HG03558 (cell line): ENCODE measurements at regions not wholly inside any gene's neighbourhood (a gene's known extent, or its start where the extent isn't known, plus 50 kb on each side); places are given as distances from the start of the nearest gene placed in this dataset.

Experiments used
- ATAC-seq: cut with Tn5 transposase; IDR thresholded peaks from one replicate; pipeline ENCODE4 v1.9.1; 2021; ENCODE audit warnings: moderate number of reproducible peaks; ENCODE audit not compliant: unreplicated experiment; ENCODE audit errors: extremely low read depth

GRCh38 chr3:57009802-57010201 is 50.7 kb upstream of the SPATA12 start:
- ATAC-seq: no peak

- no peak for ATAC-seq
Measured at GRCh38 chr3:57009367-57009766, 51.1 kb upstream of the SPATA12 start.

- no peak for ATAC-seq
Measured at GRCh38 chr3:57007521-57008460, 52.7 kb upstream of the SPATA12 start.

DNA sequence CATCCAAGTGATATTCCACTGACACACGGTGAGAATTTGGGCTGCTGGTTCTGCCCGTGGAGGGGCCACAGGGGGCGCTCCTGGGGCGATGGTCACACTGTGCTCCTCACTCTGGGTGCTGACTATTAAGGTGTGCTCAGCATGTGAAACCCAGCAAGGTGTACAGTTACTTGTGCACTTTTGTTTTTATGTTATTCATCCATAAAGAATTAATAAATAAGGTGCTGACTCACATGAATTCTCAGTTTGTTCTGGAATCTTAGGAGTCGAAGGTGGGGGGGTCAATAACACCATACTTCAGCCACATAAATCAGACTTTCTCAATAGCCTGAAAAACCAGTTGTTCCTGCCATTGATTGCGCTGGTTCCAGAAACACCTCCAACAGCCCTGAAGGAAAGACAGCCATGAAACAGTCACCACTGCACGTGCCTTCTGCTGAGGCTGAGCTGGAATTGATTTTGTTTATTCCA is 53.5 kb upstream of the SPATA12 start:
- no peak for ATAC-seq

- no peak for ATAC-seq
Measured at GRCh38 chr3:57006179-57006657, 54.2 kb upstream of the SPATA12 start.

DNA sequence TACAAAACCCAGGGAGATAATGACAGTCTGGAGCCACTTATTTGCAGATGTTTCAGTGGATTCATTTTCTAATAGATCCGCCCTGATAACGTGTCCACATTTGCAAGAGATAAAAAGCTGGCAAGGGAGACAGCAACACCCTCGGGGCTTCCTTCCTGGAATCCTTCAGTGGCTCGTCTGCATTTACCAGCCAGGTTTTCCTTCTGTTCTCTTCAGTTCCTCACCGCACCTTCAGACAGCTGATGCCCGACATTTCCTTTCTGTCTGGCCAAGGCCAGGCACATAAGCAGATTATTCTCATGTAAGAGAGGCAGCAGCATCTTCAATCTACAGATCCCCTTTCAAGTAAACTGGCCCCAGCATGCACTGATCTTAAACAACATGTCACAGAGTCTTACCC is 56.2 kb upstream of the SPATA12 start:
- no peak for ATAC-seq

- ATAC-seq: no peak
Measured at GRCh38 chr3:57003676-57004075, 56.8 kb upstream of the SPATA12 start.

DNA sequence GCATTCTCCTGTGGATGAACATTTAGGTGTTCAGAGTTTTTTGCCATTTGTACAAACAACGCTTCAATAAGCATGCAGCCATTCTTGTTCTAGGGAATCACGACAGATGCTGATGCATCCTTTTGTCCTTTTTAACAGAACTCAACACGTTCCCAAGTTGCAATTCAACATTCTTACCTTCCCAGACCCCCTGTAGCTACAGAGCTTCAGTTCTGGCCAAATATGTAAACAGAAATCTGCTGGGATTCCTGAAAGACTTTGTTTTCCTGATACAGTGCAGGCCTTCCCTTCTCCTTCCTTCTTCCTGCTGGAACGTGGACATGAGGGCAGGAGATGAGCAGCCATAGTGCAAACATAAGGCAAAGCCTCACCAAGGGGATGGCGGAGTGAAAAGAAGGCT is 59.1 kb upstream of the SPATA12 start:
- no peak for ATAC-seq

DNA sequence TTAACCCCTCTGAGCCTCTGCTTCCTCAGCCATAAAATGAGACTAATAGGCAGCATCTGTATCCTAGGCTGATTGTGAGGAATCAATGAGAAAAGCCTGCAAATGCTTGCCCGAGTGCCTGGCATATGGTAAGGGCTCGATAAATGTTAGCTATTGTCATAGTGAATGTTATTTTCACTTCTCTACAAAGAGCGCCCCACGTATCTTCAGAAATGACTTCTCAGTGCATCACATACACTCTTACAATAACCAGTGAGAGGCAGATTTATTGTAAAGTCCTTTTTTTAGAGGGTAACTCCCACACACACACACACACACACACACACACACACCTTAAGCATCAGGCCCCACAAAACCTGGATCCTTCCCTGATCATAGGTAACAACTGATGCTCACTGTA is 60.5 kb upstream of the SPATA12 start:
- ATAC-seq: no peak

GRCh38 chr3:56999547-56999946 is 60.9 kb upstream of the SPATA12 start:
- no peak for ATAC-seq

DNA sequence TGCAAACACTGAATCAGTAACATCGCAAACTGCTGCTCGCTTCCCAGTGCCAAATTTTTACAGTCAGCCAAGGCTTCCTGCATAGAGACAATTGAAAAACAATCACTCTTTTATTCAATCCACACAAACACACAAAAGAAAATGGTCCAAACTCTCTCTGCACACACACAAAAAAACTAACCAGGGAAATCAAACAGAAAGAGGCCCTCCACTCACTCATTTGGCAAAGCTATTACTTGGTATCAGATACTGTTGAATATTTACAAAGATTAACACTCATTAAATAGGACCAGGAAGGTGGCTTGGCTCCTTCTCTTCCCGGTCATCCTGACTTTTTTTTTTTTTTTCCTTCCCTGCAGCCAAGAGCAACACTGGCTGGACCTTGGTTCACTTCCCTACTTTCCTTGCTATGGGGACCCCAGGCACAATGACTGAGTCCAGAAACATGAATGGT is 62.4 kb upstream of the SPATA12 start:
- no peak for ATAC-seq

- ATAC-seq: no peak
Measured at GRCh38 chr3:56997675-56998074, 62.8 kb upstream of the SPATA12 start.

DNA sequence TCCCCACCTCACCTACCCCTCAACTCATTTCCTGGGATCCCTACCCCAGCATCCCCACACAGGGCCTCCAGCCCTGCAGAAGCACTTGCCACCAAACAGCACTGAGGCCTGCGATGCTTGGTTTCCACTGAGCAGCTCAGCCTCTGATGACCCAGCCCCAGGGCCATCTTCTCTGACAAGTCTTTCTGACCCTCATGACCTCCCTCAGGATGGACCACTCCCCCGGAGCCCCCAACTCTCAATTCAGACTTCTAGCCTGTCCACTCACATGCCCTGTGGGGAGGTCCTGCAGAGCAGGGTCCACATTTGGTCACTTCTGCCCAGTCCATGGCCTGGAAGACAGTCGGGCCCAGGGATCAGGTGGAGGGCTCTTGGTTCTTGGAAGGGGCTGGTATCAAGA is 63.4 kb upstream of the SPATA12 start:
- no peak for ATAC-seq

GRCh38 chr3:56994391-56994790 is 66.1 kb upstream of the SPATA12 start:
- no peak for ATAC-seq

GRCh38 chr3:56990641-56991015 is 69.8 kb upstream of the SPATA12 start:
- ATAC-seq: no peak

DNA sequence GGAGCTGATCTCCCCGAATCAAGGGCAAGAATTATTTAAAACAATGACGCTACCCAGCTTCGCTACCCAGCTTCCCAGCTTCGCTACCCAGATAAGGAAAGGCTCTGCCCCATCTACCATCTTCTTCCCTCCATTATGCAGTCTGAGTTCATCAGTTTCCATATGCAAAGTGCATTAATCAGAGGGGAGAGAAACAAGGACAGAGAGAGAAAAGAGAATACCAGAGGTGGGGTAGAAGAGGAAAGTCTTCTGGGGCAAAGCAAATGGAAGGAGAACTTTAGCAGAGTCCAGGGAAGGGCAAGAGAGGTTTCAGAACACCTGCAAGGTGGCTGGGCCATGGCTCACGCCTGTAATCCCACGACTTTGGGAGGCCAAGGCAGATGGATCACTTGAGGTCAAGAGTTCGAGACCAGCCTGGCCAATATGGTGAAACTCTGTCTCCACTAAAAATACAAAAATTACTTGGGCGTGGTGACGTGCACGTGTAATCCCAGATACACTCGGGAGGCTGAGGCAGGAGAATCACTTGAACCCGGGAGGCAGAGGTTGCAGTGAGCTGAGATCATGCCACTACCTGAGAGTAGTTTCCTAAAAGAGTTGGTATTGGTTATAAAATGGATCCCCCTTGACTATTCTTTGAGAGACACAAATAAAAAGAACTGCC is 70.4 kb upstream of the SPATA12 start:
- no peak for ATAC-seq

GRCh38 chr3:56989169-56989976 is 71.1 kb upstream of the SPATA12 start:
- no peak for ATAC-seq

DNA sequence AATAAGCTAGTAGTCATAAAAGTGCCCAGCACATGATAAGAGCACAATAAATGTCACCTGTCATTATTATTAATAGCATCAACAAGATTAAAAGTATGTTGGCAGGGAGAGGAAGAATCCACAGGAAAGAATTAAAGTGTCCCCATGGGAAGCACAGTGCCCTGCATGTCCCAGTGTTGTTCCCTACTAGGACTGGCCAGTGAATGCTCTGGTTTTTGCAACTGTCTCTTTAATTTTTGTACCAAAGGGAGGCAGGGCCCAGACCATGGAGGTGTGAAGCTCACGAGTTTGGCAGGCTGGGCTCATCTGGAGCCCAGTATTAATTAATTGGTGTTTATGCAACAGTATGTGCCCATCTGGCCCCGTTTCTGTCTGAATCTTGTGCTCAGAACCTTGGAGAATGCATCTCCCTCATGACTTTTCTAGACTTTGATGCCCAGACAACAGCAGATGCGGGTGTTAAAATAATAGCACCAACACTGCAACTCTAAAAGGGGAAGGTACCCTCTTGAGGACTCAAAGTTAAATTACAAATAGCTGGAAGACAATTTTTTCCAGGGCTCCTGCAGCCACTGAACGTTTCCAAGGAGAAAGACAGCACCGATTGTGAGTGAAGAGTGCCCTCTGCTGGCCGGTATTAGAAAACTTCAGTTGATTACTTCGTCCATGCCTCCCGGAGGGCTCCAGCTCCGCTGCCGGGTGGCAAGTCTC is 71.9 kb upstream of the SPATA12 start:
- no peak for ATAC-seq

DNA sequence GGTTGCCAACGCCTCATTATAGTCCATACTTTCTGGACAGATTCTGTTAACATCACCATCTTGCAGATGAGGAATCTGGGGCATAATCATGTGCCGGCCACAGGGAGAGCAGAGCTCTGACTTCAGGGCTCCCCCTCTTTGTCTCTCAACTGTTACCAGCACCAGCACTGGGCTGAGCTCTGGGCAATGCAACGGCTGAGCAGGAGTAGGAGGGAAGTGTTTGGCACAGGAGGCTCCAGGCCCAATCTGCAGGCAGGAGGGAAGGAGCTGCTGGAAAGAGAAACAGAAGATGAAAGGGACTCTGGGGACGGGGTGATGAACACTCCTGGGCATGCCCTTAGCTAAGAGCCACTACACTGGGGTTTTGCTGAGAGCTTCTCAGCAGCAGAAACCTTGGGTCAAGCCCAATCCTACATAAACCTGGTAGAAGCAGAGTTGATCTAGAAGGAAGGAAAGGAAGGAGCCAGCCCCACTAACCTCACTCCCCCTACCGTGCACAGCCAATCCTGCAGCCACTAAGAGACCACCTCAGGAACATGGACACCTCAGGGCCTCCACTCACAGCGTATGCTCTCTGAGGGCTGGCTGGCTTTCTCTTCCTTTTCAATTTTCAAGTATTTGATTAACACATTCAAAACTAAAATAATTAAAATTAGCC is 73.1 kb upstream of the SPATA12 start:
- ATAC-seq: no peak
